HG02610 (cell line): ENCODE measurements at regions not wholly inside any gene's neighbourhood (a gene's known extent, or its start where the extent isn't known, plus 50 kb on each side); places are given as distances from the start of the nearest gene placed in this dataset.
A peak's percentile ranks its signal among the peaks of the same experiment; 100 is the strongest.
"Not testable (repeated sequence)": the region's sequence is repeated elsewhere in the genome, so short reads cannot be mapped to it uniquely, and the experiment has no call there.

ENCODE experiments used
- ATAC-seq: cut with Tn5 transposase; IDR thresholded peaks from one replicate; pipeline ENCODE4 v1.9.1; 2021; ENCODE audit warnings: mild to moderate bottlenecking, moderate library complexity; ENCODE audit not compliant: unreplicated experiment

- ATAC-seq: not testable (repeated sequence)
These were observed 136.1 kb upstream of the ZNF322 start for GRCh38 chr6:26795474-26796307.

GRCh38 chr6:26799903-26800633 lies 140.5 kb upstream of the ZNF322 start:
- ATAC-seq: not testable (repeated sequence)

DNA sequence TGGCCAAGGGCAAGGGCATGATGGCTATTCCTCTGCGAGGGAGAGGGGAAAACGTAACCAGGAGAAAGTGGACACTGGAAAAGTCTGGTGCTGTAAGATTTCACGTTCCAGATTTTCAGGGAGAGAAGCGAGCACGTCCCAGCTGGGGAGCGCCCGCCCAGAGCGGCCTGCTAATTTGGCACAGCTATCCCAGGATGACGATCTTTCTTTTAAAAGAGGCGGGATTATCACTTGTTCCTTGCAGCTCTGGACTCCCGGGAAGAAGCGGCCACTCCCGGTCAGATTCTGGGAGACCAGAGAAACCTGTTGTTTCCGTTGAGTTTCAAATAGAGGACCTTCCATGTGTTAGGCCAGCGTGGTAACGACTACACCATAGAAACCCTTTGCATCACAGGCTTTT lies 144.2 kb upstream of the ZNF322 start:
- ATAC-seq: not testable (repeated sequence)

- not testable (repeated sequence) for ATAC-seq
These were observed 152.1 kb upstream of the ZNF322 start for GRCh38 chr6:26811486-26812116.

GRCh38 chr6:26818640-26819225 lies 159.2 kb upstream of the ZNF322 start:
- ATAC-seq: not testable (repeated sequence)

- not testable (repeated sequence) for ATAC-seq
These were observed 168.4 kb upstream of the ZNF322 start for GRCh38 chr6:26827965-26828364.

DNA sequence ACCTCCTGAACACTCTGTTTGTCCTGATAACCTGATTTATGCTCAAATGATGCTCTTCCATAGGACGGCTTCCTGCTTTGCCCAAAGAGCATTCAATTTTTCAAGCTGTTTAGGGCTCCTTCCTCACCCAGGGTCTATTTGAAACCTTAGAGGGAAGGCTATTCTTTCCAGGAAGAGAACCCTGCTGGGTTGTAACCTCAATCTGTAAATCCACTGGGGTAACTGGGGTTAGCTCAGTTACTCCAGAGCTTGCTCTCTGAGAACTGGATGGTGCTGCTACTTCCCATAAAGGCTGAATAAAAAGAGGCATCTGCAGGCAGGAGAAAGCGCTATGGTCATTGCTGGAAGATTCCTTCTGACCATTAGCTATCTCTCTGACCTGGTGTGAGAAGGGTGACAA lies 169.9 kb upstream of the ZNF322 start:
- ATAC-seq: not testable (repeated sequence)

DNA sequence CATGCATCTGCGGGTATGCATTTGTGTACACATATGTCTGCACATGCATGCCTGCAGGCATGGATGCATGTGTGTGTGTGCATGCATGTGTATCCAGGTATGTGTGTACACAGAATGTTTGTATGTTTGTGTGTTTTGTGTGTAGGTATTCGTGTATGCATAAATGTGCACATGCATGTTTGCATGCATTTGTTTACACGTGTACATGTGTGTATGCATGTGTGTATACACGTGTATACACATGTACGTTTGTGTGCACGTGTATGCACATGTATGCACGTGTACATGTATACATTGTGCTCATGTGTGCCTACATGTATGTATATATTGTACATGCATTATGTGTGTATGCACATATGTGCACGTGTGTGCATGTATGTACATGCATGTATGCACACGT lies 171.4 kb upstream of the ZNF322 start:
- ATAC-seq: not testable (repeated sequence)

DNA sequence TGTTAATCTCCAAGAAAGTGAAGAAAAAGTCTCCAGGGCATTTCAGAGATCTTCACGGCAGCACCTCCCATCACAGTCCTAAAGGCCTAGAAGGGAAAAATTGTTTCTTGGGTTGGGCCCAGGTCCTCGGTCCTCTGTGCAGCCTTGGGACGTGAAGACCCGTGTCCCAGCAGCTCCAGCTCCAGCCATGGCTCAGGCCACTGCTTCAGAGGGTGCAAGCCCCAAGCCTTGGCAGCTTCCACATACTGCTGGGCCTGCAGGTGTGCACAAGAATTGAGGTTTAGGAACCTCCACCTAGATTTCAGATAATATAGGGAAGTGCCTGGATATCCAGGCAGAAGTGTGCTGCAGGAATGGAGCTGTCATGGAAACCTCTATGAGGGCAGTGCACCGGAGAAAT lies 176.2 kb upstream of the ZNF322 start:
- not testable (repeated sequence) for ATAC-seq

GRCh38 chr6:26836657-26837056 lies 177.1 kb upstream of the ZNF322 start:
- not testable (repeated sequence) for ATAC-seq

DNA sequence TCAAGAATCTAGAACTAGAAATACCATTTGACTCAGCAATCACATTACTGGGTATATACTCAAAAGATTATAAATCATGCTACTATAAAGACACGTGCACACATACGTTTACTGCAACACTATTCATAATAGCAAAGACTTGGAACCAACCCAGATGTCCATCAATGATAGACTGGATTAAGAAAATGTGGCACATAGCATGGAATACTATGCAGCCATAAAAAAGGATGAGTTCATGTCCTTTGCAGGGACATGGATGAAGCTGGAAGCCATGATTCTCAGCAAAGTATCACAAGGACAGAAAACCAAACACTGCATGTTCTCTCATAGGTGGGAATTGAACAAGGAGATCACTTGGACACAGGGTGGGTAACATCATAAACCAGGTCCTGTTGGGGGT lies 185.3 kb upstream of the ZNF322 start:
- ATAC-seq: not testable (repeated sequence)

GRCh38 chr6:26857289-26857688 lies 197.7 kb upstream of the ZNF322 start:
- ATAC-seq: peak; percentile 40

DNA sequence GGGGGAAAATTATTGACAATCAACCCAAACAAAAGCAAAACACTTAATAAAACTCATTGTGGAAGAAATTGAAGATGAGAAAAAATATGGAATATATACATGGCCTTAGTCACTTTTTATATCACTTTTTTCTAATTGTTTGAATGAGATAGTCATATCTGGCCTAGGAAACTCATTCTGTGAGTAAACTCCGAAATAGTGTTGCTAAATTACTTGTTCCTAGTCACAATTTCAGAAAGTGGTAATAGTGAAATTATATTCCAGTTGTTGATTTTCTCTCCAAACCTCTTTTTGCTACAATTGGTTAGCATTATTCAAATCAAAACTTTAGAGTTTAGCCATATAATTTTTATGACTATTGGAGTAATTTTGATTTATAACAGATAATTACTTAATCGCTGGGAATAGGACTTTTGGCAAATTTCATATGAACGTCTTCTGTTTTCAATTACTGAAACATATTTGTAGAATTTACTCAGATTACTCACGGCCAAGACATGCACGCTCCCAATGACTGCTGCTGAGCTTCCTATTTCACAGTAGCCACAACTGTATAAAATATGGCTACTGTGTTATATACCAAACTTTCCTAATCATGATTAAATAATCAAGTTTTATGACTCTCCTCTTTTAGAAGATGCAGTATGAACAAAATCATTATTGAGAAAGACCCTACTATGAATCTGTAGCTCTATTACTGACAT lies 199.7 kb upstream of the ZNF322 start:
- ATAC-seq: not testable (repeated sequence)

GRCh38 chr6:26859771-26860163 lies 200.2 kb upstream of the ZNF322 start:
- not testable (repeated sequence) for ATAC-seq

GRCh38 chr6:26861913-26862312 lies 202.4 kb upstream of the ZNF322 start:
- not testable (repeated sequence) for ATAC-seq

GRCh38 chr6:26863641-26864040 lies 204.1 kb upstream of the ZNF322 start:
- not testable (repeated sequence) for ATAC-seq

DNA sequence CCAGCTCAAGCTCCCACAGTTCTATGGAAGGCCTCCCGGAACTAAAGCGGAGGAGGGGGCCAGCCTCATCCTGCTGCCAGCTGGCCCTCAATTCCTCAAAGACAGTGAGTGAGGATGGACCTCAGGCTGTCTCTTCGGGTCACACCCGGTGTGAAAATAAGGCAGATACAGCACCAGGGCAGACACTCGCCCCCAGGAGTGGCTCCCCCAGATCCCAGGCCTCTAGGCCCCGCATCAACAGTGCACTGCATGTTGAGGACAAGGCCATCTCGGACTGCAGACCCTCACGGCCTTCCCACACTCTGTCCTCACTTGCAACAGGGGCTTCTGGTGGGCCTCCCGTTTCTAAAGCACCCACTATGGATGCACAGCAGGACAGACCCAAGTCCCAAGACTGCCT lies 239.2 kb upstream of the ZNF322 start:
- ATAC-seq: not testable (repeated sequence)

DNA sequence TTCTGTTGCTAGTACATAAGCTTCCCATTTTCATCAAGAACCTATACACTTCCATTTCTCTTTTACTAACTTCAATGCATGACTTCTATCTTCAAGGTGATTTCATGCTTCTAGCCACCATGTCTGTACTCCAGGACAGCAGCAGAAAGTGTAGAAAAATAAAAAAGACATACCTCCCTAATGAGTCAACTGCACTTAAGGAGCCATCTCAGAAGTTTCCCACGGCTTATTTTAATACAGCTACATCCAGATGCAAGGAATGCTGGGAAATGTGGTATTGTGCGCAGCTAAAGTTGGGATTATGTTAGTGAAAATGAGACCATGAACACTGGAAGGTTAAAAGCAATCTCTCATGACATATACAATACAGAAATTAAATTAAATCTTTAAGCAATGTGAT lies 264.7 kb upstream of the ZNF322 start:
- not testable (repeated sequence) for ATAC-seq

GRCh38 chr6:26928190-26928589 lies 268.6 kb upstream of the ZNF322 start:
- not testable (repeated sequence) for ATAC-seq

DNA sequence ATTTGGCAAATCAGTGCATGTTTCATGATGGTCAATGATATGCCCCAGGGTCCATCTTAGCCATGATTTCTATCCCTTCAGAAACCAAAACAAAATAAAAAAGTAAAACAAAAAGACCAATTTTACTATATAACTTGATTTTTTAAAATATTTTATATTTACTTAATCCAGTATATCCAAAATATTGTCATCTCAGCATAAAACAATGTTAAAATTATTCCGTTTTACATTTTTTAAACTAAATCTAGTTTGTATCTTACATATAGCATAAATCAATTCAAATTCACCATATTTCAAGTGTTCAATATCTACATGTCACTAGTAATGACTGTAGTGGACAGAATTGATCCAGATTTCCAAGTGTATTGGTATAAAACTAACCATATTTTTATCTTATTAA lies 277.7 kb upstream of the ZNF322 start:
- not testable (repeated sequence) for ATAC-seq
